Gastrocnemius medialis (tissue), 4 donors: ENCODE measurements at regions not wholly inside any gene's neighbourhood (a gene's known extent, or its start where the extent isn't known, plus 50 kb on each side); places are given as distances from the start of the nearest gene placed in this dataset.

Source experiments
- CTCF ChIP-seq, 5 experiments: fragments of 450-650 bp in 3 of 5; fragments of 200-600 bp in 2 of 5; sonication (generic) in 2 of 5; IDR thresholded peaks in 4 of 5; conservative IDR thresholded peaks in 1 of 5; 1 replicate in 4 of 5; 2 replicates in 1 of 5; pipeline ENCODE4 v1.5.1; 2016 to 2019; ENCODE audit warnings: antibody characterized with exemption in 5 of 5, mild to moderate bottlenecking in 3 of 5, moderate library complexity in 3 of 5
- POLR2A ChIP-seq, 2 donors: fragments of 450-650 bp; IDR thresholded peaks; one replicate each; pipeline ENCODE4 v1.6.1; 2017; ENCODE audit warnings: antibody characterized with exemption in 2 of 2, mild to moderate bottlenecking in 2 of 2, moderate library complexity in 2 of 2

DNA sequence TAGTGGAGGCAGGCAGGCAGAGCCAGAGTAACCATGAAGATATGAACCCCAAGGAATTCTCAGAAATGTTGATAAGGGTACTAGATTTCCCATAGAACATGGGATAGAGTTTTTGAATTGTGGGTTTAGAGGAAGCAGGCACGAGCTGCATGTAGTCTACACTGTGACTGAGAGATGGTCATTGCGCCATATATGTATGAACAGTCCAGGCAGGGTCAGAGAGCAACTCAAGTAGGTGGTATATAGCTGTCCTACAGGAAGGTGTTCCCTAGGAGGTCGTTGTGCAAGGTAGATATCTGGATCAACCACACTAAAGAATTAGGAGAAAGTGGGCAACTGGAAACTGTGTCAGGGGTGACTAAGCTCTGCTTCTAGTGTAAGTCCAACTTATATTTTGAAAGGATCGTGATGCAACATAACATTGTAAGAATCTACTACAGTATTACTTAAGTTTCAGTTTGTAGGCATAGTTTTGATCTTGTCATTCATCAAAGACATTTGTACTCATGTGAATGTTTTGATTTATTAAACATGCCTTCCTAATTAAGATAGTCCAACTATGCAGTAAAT, 94.6 kb downstream of the HPGD start:
- TF ChIP-seq CTCF (IDR thresholded peaks at IDR 0.05 in 4 of 5, conservative IDR thresholded peaks at IDR 0.05 in 1 of 5) (no peak), POLR2A (IDR thresholded peaks at IDR 0.05) (no peak)
